Left lung (tissue), 4 donors: ENCODE measurements at regions not wholly inside any gene's neighbourhood (a gene's known extent, or its start where the extent isn't known, plus 50 kb on each side); places are given as distances from the start of the nearest gene placed in this dataset.

ENCODE experiments used
- ATAC-seq: fragments of 200-7000 bp; cut with Tn5 transposase; one replicate; pipeline ENCODE4 v1.9.1; 2020; ENCODE audit warnings: moderate library complexity
- DNase-seq, 4 donors: peaks; one replicate each; pipeline ENCODE4 v3.0.0-alpha.2; 2013 to 2020
- H3K27ac ChIP-seq, 2 donors: fragments of 200-600 bp; sonication (generic) in 1 of 2; one replicate each; pipeline versions ENCODE4 v1.5.0 to v1.8.0; 2020 to 2021
- H3K27me3 ChIP-seq, 2 donors: fragments of 200-600 bp; sonication (generic) in 1 of 2; one replicate each; pipeline versions ENCODE4 v1.5.0 to v1.8.0; 2020 to 2021
- H3K36me3 ChIP-seq, 2 donors: fragments of 200-600 bp; sonication (generic) in 1 of 2; one replicate each; pipeline versions ENCODE4 v1.5.0 to v1.8.0; 2020 to 2021
- H3K4me1 ChIP-seq, 2 donors: fragments of 200-600 bp; one replicate each; pipeline ENCODE4 v1.8.0; 2021
- H3K4me3 ChIP-seq, 2 donors: fragments of 200-600 bp; sonication (generic) in 1 of 2; one replicate each; pipeline versions ENCODE4 v1.5.0 to v1.8.0; 2020 to 2021; ENCODE audit warnings: mild to moderate bottlenecking in 1 of 2
- H3K9me3 ChIP-seq, 2 donors: fragments of 200-600 bp; sonication (generic) in 1 of 2; one replicate each; pipeline versions ENCODE4 v1.5.0 to v1.8.0; 2020 to 2021
- intact Hi-C, 2 donors: fragments of 100-400 bp; cut with DNase I; formaldehyde crosslinking; loops; one replicate each; pipeline versions ENCODE4 v1.11.2 to v1.14.2; 2022
- TF ChIP-seq, protein P1 (sequence below), 2 donors: fragments of 200-600 bp; sonication (generic) in 1 of 2; IDR thresholded peaks; one replicate each; pipeline versions ENCODE4 v1.5.0 to v1.8.0; 2021; ENCODE audit warnings: antibody characterized with exemption in 2 of 2
- donor health status: DM: no; HTN: yes; CAD: no.
- donor health status: DM: no; HTN: no; CAD: no.

DNA sequence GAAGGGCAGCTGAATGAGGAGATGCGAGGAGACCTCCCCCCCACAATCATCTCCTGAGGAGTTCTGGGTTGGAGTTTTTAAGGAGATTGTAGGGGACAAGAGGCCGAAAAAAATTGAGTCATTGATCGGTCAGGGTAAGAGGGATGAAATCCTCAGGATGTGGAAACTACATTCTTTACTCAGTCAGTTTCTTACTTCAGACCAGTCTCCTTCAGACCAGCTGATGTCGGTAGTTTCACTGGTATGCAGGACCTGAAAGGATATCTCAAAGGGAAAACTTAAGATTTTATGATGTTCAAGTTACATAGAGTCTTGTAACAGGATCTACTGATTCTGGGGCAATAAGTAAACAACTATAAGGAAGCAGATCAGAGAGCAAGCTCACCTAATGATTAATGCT is 51.7 kb upstream of the RFXAP start:
- intact Hi-C loops: no loop called here
- H3K27me3 ChIP-seq: no peaks in the 10 kb centered on the region
- TF ChIP-seq, protein P1, sequence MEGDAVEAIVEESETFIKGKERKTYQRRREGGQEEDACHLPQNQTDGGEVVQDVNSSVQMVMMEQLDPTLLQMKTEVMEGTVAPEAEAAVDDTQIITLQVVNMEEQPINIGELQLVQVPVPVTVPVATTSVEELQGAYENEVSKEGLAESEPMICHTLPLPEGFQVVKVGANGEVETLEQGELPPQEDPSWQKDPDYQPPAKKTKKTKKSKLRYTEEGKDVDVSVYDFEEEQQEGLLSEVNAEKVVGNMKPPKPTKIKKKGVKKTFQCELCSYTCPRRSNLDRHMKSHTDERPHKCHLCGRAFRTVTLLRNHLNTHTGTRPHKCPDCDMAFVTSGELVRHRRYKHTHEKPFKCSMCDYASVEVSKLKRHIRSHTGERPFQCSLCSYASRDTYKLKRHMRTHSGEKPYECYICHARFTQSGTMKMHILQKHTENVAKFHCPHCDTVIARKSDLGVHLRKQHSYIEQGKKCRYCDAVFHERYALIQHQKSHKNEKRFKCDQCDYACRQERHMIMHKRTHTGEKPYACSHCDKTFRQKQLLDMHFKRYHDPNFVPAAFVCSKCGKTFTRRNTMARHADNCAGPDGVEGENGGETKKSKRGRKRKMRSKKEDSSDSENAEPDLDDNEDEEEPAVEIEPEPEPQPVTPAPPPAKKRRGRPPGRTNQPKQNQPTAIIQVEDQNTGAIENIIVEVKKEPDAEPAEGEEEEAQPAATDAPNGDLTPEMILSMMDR (IDR thresholded peaks at IDR 0.05): no peak
- no peak for DNase-seq
- H3K4me1 ChIP-seq: no peaks in the 10 kb centered on the region
- peaks cover 0 to 8% of the 10 kb centered on the region in 2 donors for H3K9me3 ChIP-seq
- H3K27ac ChIP-seq: no peak overlapping the region
- no peaks in the 10 kb centered on the region for H3K36me3 ChIP-seq
- no peak for ATAC-seq
- H3K4me3 ChIP-seq: no peak overlapping the region

DNA sequence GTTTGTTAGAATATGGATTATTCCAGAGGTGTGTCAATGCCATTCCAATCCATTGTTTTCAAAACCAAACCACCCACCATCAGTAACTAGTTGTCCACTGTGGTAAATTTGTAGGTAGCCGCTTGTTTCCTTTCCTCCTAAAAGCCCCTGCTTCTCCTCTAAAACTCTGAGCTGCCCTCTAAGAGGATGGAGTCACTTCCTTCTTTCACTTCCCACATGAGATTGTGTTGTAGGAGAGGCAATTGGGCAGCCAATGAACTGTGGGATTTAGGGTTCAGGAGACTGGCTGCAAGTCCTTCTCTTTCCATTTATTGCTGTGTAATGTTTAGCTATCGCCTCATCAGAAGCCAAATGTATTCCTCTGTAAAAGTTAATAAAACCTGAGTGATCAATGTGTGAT is 49.9 kb upstream of the RFXAP start:
- no peak for ATAC-seq
- intact Hi-C loops: no loop called here
- TF ChIP-seq, protein P1 (IDR thresholded peaks at IDR 0.05): no peak

More for the DNA sequence above, 49.9 kb upstream of the RFXAP start:
- DNase-seq: no peak
- H3K27ac ChIP-seq: no peak overlapping the region
- no peaks in the 10 kb centered on the region for H3K27me3 ChIP-seq
- H3K36me3 ChIP-seq: no peaks in the 10 kb centered on the region
- no peak overlapping the region for H3K4me3 ChIP-seq
- peaks cover 0 to 8% of the 10 kb centered on the region in 2 donors for H3K9me3 ChIP-seq
- no peaks in the 10 kb centered on the region for H3K4me1 ChIP-seq
